Stimulated activated CD4-positive, alpha-beta T cell treated with anti-CD3 and anti-CD28 coated beads, Interleukin-2, amount 100 ng/mL, for 24 hours (primary cell): ENCODE measurements at regions not wholly inside any gene's neighbourhood (a gene's known extent, or its start where the extent isn't known, plus 50 kb on each side); places are given as distances from the start of the nearest gene placed in this dataset.

Experiments
- DNase-seq, 2 donors: peaks; one replicate each; pipeline ENCODE4 v3.0.0-alpha.2; 2020

GRCh38 chr9:38284588-38285051, 107.9 kb upstream of the ALDH1B1 start:
- DNase-seq = no peak

- no peak for DNase-seq
Observed at GRCh38 chr9:38284039-38284575, 108.4 kb upstream of the ALDH1B1 start.

DNA sequence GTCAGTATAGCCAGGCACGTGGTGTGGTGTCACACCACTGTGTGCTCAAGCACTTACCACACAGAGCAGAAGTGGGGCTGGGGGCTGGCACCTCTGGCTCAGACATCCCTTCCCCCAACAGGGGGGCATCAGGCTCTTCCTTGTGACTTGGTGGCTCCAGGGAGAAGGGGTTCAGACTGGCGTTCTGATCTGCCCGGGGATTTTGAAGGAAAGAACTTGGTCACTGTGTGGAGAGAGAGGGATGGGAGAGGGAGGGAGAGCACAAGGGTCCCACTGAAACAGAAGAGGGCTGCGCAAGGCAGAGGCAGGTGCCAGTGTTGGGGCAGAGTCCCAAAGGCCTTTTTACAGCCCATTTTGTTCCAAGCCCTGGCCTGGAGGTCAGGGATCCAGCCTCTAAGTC, 109.7 kb upstream of the ALDH1B1 start:
- no peak for DNase-seq

- DNase-seq = no peak
Observed at GRCh38 chr9:38281917-38282316, 110.6 kb upstream of the ALDH1B1 start.

GRCh38 chr9:38281196-38281595, 111.3 kb upstream of the ALDH1B1 start:
- DNase-seq = no peak

DNA sequence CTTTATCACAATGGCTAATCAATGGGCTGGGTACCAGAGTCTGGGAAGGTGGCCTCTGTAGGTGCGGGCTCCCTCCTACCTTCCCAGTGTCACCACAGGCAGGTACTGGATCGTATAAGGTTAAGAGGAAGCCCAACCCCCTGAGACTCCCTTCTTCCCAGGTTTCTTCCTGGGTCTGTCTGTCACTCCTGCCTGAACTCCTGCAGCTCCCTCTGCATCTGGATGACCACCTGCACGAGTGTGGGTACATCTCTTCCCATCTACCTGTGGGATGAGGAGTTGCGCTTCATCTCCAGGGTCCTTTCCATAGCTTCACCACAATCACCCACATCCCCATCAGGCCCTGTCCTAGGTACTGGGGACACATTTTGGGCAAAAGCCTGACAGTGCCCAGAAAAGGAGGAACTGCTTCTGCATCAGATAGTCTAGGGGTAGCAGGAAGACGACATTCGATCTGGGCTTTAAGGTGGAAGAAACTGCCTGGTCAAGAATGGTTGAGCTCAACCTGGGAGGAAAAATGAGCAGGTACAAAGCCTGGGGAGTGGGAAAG, 112.2 kb upstream of the ALDH1B1 start:
- no peak for DNase-seq

DNA sequence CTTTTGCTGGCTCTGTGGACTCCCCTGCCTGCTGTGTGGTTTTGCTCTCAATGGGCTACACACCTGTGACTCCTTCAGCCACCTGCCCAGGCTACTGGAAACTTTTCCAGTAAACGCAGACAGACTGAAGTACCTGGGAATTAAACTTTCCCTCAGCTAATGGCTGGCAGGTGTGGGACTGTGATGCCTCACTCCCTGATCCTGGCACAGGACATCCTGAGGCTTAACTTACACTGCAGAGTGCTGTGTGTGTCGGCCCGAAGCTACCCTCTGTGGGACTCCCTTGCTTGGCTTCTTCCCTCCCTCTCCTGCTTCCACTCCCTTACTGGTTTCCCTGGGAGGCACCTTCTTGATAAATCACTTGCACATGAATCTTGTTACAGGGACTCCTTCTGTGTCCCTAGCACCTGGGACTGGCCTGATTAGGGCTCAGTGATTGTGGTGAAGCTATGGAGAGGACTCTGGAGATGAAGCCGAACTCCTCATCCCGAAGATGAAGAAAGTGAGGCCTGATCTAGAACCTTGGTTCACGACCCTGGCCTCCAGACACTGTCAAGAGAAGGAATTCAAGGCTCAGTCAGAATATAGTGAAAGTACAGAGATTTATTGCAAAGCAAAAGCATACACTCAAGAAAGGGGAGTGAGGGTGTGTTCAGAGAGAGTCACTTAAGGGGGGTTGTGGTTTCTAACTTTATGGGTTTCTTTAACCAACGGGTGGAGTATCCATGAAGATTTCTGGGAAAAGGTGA, 113.4 kb upstream of the ALDH1B1 start:
- DNase-seq = no peak

DNA sequence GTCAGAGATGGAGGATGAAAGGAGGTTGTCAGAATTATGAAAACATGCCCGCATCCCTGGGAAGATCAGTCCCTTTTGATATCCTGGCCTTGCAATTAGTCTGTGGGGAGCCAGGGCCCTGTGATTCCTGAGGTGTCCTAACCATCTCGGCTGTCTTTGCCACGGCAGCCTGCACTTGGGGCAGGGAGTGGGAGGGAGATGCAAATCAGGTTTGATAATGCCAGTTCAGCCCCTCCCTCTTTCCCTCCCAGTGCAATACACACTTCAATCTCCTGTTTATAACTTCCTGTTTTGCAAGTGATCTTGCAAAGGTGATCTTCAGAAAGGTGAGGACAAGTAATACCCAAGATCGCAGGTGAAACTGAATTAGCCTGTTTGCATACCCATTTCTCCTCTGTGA, 114.0 kb upstream of the ALDH1B1 start:
- no peak for DNase-seq

DNA sequence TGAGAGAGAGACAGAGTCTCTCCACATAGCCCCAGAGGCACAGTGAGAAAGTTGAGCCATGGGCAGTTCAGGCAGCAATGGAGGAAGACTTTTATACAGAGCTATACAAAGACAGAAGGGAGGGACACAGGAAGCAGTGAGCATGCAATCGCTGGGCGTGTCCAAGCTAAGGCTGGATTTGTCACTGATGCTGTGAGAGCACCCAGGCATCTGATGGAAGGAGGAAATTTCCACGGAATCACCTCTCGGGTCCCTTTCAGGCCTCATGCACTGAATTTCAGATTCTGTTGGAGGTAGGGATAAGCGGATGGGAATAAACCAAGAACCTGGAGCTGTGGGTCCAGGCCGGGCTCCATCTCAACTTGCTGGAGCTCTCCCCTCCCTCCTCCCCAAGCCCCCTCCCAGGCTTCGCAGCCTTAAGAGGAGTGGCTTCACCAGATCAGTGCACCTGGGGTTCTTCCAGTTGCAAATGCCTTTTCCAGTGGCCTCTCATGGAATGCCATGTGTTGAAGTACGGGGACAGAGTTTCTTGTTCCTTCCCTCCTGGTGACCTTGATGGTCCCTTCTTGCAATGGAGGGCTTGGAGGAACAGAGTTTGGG, 114.8 kb upstream of the ALDH1B1 start:
- no peak for DNase-seq

DNA sequence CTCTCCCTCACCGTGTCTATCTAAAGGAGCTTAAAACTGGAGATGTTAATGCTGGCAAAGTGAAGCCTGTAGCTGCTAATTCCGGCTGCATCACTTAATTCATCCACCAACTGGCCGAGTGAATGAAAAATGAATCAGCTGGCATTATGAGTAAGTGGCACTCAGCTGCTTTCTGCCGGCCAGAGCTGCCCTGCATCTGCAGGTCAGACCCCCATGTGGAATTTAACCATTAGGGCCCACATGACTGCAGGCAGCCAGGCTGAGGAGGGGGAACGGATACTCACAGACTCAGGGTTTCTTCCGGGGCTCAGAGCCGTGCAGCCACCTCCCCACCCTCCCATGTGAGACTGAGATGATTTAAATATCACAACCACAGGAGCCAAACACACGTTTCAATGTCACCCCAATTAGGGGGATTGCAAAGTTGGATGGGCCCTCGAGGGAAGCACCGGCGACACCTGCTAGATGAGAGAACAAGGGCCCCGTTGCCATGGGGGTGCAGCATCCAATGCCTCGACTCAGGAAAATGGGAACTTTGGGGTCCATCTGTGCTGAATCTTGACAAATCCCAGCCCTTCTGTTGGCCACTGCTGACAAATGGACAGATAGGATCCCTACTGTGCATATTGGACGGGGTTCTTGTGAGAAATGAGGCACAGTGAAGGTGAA, 115.6 kb upstream of the ALDH1B1 start:
- DNase-seq = no peak

GRCh38 chr9:38274800-38275199, 117.7 kb upstream of the ALDH1B1 start:
- no peak for DNase-seq

GRCh38 chr9:38272710-38273109, 119.8 kb upstream of the ALDH1B1 start:
- DNase-seq = no peak

- no peak for DNase-seq
Observed at GRCh38 chr9:38271666-38272241, 120.7 kb upstream of the ALDH1B1 start.

GRCh38 chr9:38269775-38270174, 122.7 kb upstream of the ALDH1B1 start:
- no peak for DNase-seq

- no peak for DNase-seq
Observed at GRCh38 chr9:38263532-38263931, 129.0 kb upstream of the ALDH1B1 start.

GRCh38 chr9:38259519-38260218, 132.8 kb upstream of the ALDH1B1 start:
- no peak for DNase-seq

DNA sequence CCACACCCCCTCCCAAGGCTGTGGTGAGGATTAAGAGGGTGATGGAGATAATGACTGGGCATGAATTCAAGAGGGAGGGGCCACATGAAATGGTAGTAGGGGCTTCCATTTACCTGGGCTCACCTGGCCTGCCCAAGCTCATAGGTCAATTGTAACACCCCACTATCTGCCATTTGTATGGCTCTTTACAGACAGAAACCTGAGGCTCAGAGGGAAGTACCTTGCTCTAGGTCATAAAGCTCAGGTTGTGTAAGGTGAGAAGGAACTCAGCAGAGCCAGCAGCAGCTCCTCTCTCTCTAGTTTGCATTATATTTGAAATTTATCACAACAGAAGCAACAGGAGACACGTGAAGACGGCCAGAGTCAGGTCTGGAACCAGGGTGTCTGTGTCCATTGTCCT, 133.4 kb upstream of the ALDH1B1 start:
- no peak for DNase-seq

DNA sequence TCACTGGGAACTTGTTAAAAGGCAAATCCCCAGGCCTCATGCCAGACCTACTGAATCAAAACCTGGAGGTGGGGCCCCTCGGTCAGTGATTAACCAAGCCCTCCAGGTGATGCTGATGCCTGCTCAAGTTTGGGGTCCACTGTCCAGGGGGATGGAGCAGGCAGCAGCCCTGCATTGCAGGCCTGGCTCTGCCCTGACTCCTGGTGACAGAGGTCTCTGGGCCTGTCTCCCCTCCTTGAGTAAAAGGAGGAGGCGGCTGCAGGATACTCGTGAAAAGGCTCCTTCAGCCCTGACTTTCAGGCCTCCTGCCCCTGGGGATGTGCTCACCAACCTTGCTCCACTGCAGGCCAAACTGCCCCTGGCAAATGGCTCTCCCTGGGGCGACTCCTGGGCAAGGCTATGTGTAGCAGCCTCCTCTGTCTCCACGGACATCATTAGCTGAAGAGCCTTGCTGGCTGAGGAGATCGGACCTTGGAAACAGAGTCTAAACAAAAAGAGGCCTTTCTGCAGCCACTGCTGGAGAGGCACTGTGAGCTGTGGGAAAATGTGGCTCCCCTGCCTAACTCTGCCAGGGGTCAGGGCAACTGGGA, 134.8 kb upstream of the ALDH1B1 start:
- no peak for DNase-seq

DNA sequence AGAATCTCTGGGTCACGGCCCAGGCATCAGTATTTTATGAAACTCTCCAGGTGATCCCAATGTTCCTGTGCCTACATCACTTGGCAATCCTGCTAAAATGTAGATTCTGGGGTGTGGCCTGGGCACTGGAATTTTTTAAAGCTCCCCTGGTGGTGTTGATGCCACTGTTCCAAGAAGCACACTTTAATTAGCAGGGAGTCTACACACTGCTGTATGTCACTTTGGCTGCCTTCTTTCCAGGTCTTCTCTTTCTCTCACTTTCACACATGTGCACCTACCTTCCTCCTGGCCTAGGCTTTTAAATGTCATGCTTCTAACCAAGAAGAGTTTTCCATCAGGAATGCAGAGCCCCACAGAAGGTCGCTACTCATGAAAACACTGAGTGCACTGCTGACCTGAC, 136.0 kb upstream of the ALDH1B1 start:
- no peak for DNase-seq

- DNase-seq = no peak
Observed at GRCh38 chr9:38255599-38255998, 136.9 kb upstream of the ALDH1B1 start.

DNA sequence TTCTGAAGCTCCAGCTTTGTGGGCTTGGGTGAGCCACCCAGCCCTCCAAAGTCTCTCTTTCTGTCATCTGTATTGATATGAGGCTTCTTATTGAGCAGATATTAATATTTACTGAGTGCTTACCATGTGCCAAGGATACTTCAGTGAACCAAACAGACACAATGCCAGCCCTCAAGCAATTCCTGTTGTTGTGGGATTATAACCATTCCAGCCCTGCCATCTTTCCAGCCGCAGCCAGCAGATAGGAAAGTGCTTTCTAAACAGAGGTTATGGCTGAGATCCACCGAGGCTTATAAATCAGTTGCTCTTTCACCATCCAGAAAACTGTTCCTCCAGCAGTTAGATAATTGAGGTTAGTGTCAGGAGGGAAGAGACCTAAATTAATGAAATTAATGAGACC, 137.7 kb upstream of the ALDH1B1 start:
- DNase-seq = no peak

DNA sequence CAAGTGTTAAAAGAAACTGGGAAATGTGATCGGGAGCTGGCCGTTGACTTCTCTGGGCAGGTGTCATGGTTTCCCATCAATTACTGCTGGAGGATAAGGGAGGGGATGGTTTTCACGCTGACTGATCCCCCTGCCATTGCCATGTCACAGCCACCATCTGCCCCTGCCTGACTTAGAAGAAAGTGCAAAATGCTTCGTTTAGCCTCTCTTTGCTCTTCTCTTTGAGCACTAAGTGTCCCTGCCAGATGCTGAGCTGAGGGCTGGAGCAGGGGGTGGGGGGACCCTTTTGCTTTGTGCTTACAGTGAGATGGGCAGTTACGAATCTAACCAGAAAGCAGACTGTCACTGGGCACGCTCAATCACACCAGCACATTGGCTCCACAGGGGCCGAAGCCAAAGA, 138.4 kb upstream of the ALDH1B1 start:
- DNase-seq = no peak
